ENCODE measurements at regions not wholly inside any gene's neighbourhood (a gene's known extent, or its start where the extent isn't known, plus 50 kb on each side); places are given as distances from the start of the nearest gene placed in this dataset.

DNA sequence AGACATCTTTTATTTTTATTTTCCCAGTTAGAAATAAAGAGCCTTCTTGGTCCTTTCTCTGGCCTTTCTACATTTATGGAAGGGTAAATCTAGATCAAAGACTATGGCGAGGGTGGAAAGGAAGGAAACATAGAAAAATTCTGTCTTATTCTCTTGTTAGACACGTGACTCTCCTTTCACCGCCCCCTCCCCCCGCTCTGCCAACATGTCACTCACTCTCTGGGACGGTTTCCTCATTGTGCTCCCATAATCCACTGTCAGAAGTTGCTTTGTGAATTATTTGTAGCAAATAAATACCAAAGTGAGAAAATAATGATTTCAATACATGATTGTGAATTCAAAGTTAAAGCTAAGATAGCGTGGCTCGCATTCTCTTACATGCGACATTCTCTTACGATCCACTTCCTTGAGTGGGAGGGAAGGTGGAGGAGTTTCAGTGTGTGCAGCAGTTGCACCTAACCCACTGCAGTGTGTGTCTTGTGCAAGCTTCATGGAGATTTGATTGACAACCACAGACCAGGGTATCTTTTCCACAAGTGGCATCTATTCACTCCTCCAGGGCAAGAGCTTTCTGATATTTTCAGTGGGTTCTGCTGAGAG, 423.0 kb upstream of the KIF2A start:
- Histone ChIP-seq H3K4me2 (ENCODE audit: low read length) (no peak overlapping the region), H3K4me3 (ENCODE audit: low read length) (no peak overlapping the region), H3K9me3 (ENCODE audit: insufficient read depth, low read length) (no peaks in the 10 kb centered on the region), H3K36me3 (replicated peaks; ENCODE audit: low read depth, low read length) (no peaks in the 10 kb centered on the region), H2AFZ (ENCODE audit: low read depth, low read length) (no peak overlapping the region), H3K4me1 (ENCODE audit: low read length) (no peaks in the 10 kb centered on the region), H4K20me1 (ENCODE audit: insufficient read depth, low read length) (no peaks in the 10 kb centered on the region), H3K9ac (ENCODE audit: low read length) (no peak overlapping the region), H3K27ac (ENCODE audit: low read length) (no peak overlapping the region), H3K27me3 (ENCODE audit: low read depth, low read length) (no peaks in the 10 kb centered on the region), H3K79me2 (ENCODE audit: low read length) (no peaks in the 10 kb centered on the region)
- TF ChIP-seq, protein P1, sequence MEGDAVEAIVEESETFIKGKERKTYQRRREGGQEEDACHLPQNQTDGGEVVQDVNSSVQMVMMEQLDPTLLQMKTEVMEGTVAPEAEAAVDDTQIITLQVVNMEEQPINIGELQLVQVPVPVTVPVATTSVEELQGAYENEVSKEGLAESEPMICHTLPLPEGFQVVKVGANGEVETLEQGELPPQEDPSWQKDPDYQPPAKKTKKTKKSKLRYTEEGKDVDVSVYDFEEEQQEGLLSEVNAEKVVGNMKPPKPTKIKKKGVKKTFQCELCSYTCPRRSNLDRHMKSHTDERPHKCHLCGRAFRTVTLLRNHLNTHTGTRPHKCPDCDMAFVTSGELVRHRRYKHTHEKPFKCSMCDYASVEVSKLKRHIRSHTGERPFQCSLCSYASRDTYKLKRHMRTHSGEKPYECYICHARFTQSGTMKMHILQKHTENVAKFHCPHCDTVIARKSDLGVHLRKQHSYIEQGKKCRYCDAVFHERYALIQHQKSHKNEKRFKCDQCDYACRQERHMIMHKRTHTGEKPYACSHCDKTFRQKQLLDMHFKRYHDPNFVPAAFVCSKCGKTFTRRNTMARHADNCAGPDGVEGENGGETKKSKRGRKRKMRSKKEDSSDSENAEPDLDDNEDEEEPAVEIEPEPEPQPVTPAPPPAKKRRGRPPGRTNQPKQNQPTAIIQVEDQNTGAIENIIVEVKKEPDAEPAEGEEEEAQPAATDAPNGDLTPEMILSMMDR (IDR thresholded peaks at IDR 0.05; ENCODE audit: low read depth, low read length) = no peak
- no peak for TF ChIP-seq EZH2phosphoT487 (IDR thresholded peaks at IDR 0.05; ENCODE audit: low read depth)

DNA sequence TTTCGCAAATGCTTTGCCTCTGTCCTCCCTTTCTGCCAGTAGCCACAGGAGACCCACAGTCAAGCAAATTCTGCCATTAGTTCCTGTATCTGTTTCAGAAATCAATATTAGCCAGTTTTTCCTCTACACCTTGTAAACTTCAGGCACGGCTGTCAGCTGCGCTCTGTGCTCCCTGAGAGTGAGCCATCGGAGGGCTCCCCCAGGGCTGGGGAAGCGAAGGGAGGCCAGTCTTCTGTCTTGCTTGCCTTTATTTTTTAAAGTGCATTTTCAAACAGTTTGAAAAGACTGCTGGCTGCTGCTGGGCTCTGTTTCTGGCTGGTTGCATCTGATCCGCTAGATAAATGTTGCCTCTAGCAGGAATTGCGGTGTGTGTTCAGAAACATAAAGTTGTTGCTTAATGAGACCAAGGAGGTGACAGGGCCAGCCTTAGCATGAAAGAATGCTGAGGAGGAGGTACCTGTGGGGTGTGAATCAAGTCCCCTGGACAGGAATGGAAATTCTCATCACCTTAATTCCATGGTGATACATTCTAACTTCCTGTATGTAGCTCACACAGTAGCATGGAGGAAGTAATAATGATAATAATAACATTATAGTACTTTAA, 421.7 kb upstream of the KIF2A start:
- H3K27me3 ChIP-seq (ENCODE audit: low read depth, low read length) = no peaks in the 10 kb centered on the region
- no peaks in the 10 kb centered on the region for H3K4me1 ChIP-seq (ENCODE audit: low read length)
- no peaks in the 10 kb centered on the region for H4K20me1 ChIP-seq (ENCODE audit: insufficient read depth, low read length)
- H3K9me3 ChIP-seq (ENCODE audit: insufficient read depth, low read length) = no peaks in the 10 kb centered on the region
- H3K9ac ChIP-seq (ENCODE audit: low read length) = no peak overlapping the region
- H3K36me3 ChIP-seq (replicated peaks; ENCODE audit: low read depth, low read length) = no peaks in the 10 kb centered on the region
- H3K4me3 ChIP-seq (ENCODE audit: low read length) = no peak overlapping the region
- no peak for TF ChIP-seq EZH2phosphoT487 (IDR thresholded peaks at IDR 0.05; ENCODE audit: low read depth)
- TF ChIP-seq, protein P1 (IDR thresholded peaks at IDR 0.05; ENCODE audit: low read depth, low read length) = no peak
- no peaks in the 10 kb centered on the region for H3K79me2 ChIP-seq (ENCODE audit: low read length)
- no peak overlapping the region for H3K4me2 ChIP-seq (ENCODE audit: low read length)
- H2AFZ ChIP-seq (ENCODE audit: low read depth, low read length) = no peak overlapping the region
- H3K27ac ChIP-seq (ENCODE audit: low read length) = no peak overlapping the region

GRCh38 chr5:61886214-61886613, 419.8 kb upstream of the KIF2A start:
- TF ChIP-seq, protein P1 (IDR thresholded peaks at IDR 0.05; ENCODE audit: low read depth, low read length) = no peak
- TF ChIP-seq EZH2phosphoT487 (IDR thresholded peaks at IDR 0.05; ENCODE audit: low read depth) = no peak
- H3K4me3 ChIP-seq (ENCODE audit: low read length) = no peak overlapping the region
- no peak overlapping the region for H3K4me2 ChIP-seq (ENCODE audit: low read length)
- H3K9ac ChIP-seq (ENCODE audit: low read length) = no peak overlapping the region
- H3K4me1 ChIP-seq (ENCODE audit: low read length) = no peaks in the 10 kb centered on the region
- no peaks in the 10 kb centered on the region for H3K79me2 ChIP-seq (ENCODE audit: low read length)
- no peak overlapping the region for H2AFZ ChIP-seq (ENCODE audit: low read depth, low read length)
- H3K9me3 ChIP-seq (ENCODE audit: insufficient read depth, low read length) = no peaks in the 10 kb centered on the region
- no peaks in the 10 kb centered on the region for H3K27me3 ChIP-seq (ENCODE audit: low read depth, low read length)
- no peaks in the 10 kb centered on the region for H4K20me1 ChIP-seq (ENCODE audit: insufficient read depth, low read length)
- no peak overlapping the region for H3K27ac ChIP-seq (ENCODE audit: low read length)
- no peaks in the 10 kb centered on the region for H3K36me3 ChIP-seq (replicated peaks; ENCODE audit: low read depth, low read length)

GRCh38 chr5:61887271-61887670, 418.7 kb upstream of the KIF2A start:
- Histone ChIP-seq H3K4me1 (ENCODE audit: low read length) (no peaks in the 10 kb centered on the region), H2AFZ (ENCODE audit: low read depth, low read length) (no peak overlapping the region), H3K4me3 (ENCODE audit: low read length) (no peak overlapping the region), H4K20me1 (ENCODE audit: insufficient read depth, low read length) (no peaks in the 10 kb centered on the region), H3K27me3 (ENCODE audit: low read depth, low read length) (no peaks in the 10 kb centered on the region), H3K4me2 (ENCODE audit: low read length) (no peak overlapping the region), H3K9ac (ENCODE audit: low read length) (no peak overlapping the region), H3K79me2 (ENCODE audit: low read length) (no peaks in the 10 kb centered on the region), H3K36me3 (replicated peaks; ENCODE audit: low read depth, low read length) (no peaks in the 10 kb centered on the region), H3K9me3 (ENCODE audit: insufficient read depth, low read length) (no peaks in the 10 kb centered on the region), H3K27ac (ENCODE audit: low read length) (no peak overlapping the region)
- TF ChIP-seq, protein P1 (IDR thresholded peaks at IDR 0.05; ENCODE audit: low read depth, low read length) = no peak
- no peak for TF ChIP-seq EZH2phosphoT487 (IDR thresholded peaks at IDR 0.05; ENCODE audit: low read depth)

All from OCI-LY3 (cell line).